Panc1 (cell line): ENCODE measurements at regions not wholly inside any gene's neighbourhood (a gene's known extent, or its start where the extent isn't known, plus 50 kb on each side); places are given as distances from the start of the nearest gene placed in this dataset.

Source experiments
- ATAC-seq: fragments of 200-7000 bp; cut with Tn5 transposase; 2 replicates; pipeline ENCODE4 v1.9.1; 2020; ENCODE audit warnings: mild to moderate bottlenecking, moderate library complexity
- BruUV-seq: library from RNA; stranded (reverse); fragments of 400-500 nt; replicated peaks from 2 replicates; lab custom pipeline; 2021; lab: Mats Ljungman, UMichigan
- CTCF ChIA-PET: fragments of 300-600 bp; sonication (Branson Sonifier 250); formaldehyde crosslinking; loops from one replicate; lab custom pipeline; 2022; ENCODE audit warnings: antibody characterized with exemption; lab: Charles Lee
- POLR2A ChIA-PET: fragments of 300-600 bp; sonication (Branson Sonifier 250); formaldehyde crosslinking; loops from one replicate; lab custom pipeline; 2022; ENCODE audit warnings: antibody characterized with exemption; lab: Charles Lee
- DNase-seq: peaks from one replicate; pipeline ENCODE4 v3.0.0-alpha.2; 2010; ENCODE audit warnings: low read depth, low spot score
- H3K27ac ChIP-seq: 2 replicates; pipeline ENCODE4 v1.5.1; 2011; ENCODE audit warnings: mild to moderate bottlenecking, low read length, inconsistent platforms
- H3K27me3 ChIP-seq: fragments of 200-500 bp; sonication (Bioruptor generic); 2 replicates; pipeline ENCODE4 v1.6.0; 2014; ENCODE audit warnings: low read length, inconsistent platforms; ENCODE audit not compliant: control insufficient read depth, insufficient read depth
- H3K36me3 ChIP-seq: fragments of 200-500 bp; sonication (Bioruptor generic); 2 replicates; pipeline ENCODE4 v1.5.1; 2014; ENCODE audit warnings: inconsistent platforms, mild to moderate bottlenecking, low read length, moderate library complexity; ENCODE audit not compliant: control insufficient read depth, insufficient read depth
- H3K4me1 ChIP-seq: 2 replicates; pipeline ENCODE4 v1.5.1; 2011; ENCODE audit warnings: inconsistent platforms, mild to moderate bottlenecking, low read length, moderate library complexity; ENCODE audit not compliant: control insufficient read depth, insufficient read depth
- H3K4me3 ChIP-seq, 2 experiments: 2 replicates each; pipeline ENCODE4 v1.5.1; 2011 to 2012; ENCODE audit warnings: low read depth in 2 of 2, low read length in 2 of 2, mild to moderate bottlenecking in 2 of 2, inconsistent platforms in 1 of 2, moderate library complexity in 1 of 2
- H3K9me3 ChIP-seq: fragments of 200-500 bp; sonication (Bioruptor generic); 2 replicates; pipeline ENCODE4 v1.5.1; 2014; ENCODE audit warnings: low read depth, mild to moderate bottlenecking, inconsistent platforms, low read length, moderate library complexity; ENCODE audit not compliant: control insufficient read depth, insufficient read depth
- POLR2AphosphoS5 ChIP-seq: IDR thresholded peaks from 2 replicates; pipeline ENCODE4 v1.6.1; 2012; ENCODE audit warnings: mild to moderate bottlenecking, low read depth, low read length, moderate library complexity
- REST ChIP-seq, 2 experiments: IDR thresholded peaks; 2 replicates each; pipeline ENCODE4 v1.6.1; 2011 to 2012; ENCODE audit warnings: low read depth in 2 of 2, control low read depth in 1 of 2, low read length in 1 of 2, mild to moderate bottlenecking in 1 of 2, moderate library complexity in 1 of 2; ENCODE audit not compliant: insufficient read depth in 1 of 2
- SIN3A ChIP-seq: IDR thresholded peaks from 2 replicates; pipeline ENCODE4 v1.6.1; 2012; ENCODE audit warnings: low read depth, mild to moderate bottlenecking, low read length, moderate library complexity, borderline replicate concordance; ENCODE audit not compliant: insufficient read depth
- TCF7L2 ChIP-seq: IDR thresholded peaks from 2 replicates; pipeline ENCODE4 v1.6.1; 2011; ENCODE audit warnings: mild to moderate bottlenecking, low read depth, low read length, inconsistent platforms
- in situ Hi-C: cut with HindIII; loops from 2 replicates; pipeline ENCODE4 v1.10.0; 2016; ENCODE audit warnings: low sequenced_read_pairs, low pct_unique_long_range_greater_than_20kb
- intact Hi-C: fragments of 100-400 bp; cut with micrococcal nuclease; formaldehyde crosslinking; loops from one replicate; pipeline ENCODE4 v1.10.0; 2022; ENCODE audit not compliant: unreplicated experiment
- TF ChIP-seq, protein P1 (sequence below): fragments of 450-650 bp; IDR thresholded peaks from 2 replicates; pipeline ENCODE4 v1.5.1; 2017; ENCODE audit warnings: mild to moderate bottlenecking

- intact Hi-C loops (no loop called here), in situ Hi-C loops (no loop called here)
- no TSS peak for BruUV-seq
- POLR2A ChIA-PET = no interaction called here
- no peaks in the 10 kb centered on the region for H3K36me3 ChIP-seq
- no peak for DNase-seq
- no peaks in the 10 kb centered on the region for H3K27me3 ChIP-seq
- no peak overlapping the region for H3K4me3 ChIP-seq
- TF ChIP-seq SIN3A = no peak
- H3K9me3 ChIP-seq = no peaks in the 10 kb centered on the region
- H3K27ac ChIP-seq = no peak overlapping the region
- CTCF ChIA-PET = no interaction called here
- H3K4me1 ChIP-seq = no peaks in the 10 kb centered on the region
- peak; percentile 79 for ATAC-seq
Observed at GRCh38 chr1:168408884-168409283, 128.2 kb downstream of the TBX19 start.

DNA sequence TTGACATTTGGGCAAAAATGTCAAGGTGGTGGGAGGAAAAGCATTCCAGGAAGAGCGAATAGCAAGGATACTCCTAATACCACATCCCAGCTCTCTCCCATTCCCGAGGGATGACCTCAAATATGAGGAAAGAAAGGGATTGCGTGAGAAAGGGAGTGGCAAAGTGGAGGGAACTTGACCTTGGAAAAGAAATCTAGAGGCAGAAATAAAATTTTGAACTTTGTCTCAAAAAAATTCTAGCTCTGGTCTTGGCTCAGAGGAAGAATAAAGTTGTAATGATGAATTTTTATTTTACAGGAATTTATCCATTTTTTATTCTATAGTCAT lies 127.8 kb downstream of the TBX19 start:
- TF ChIP-seq, protein P1, sequence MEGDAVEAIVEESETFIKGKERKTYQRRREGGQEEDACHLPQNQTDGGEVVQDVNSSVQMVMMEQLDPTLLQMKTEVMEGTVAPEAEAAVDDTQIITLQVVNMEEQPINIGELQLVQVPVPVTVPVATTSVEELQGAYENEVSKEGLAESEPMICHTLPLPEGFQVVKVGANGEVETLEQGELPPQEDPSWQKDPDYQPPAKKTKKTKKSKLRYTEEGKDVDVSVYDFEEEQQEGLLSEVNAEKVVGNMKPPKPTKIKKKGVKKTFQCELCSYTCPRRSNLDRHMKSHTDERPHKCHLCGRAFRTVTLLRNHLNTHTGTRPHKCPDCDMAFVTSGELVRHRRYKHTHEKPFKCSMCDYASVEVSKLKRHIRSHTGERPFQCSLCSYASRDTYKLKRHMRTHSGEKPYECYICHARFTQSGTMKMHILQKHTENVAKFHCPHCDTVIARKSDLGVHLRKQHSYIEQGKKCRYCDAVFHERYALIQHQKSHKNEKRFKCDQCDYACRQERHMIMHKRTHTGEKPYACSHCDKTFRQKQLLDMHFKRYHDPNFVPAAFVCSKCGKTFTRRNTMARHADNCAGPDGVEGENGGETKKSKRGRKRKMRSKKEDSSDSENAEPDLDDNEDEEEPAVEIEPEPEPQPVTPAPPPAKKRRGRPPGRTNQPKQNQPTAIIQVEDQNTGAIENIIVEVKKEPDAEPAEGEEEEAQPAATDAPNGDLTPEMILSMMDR = no peak
- TF ChIP-seq POLR2AphosphoS5 (no peak), TCF7L2 (no peak), REST (IDR thresholded peaks at IDR 0.05; ENCODE audit: insufficient read depth in 1 of 2, low read depth in 2 of 2, low read length in 1 of 2) (no peak), SIN3A (no peak)
- no peaks in the 10 kb centered on the region for H3K4me1 ChIP-seq
- BruUV-seq = no TSS peak
- H3K36me3 ChIP-seq = no peaks in the 10 kb centered on the region
- CTCF ChIA-PET = no interaction called here
- no peaks in the 10 kb centered on the region for H3K27me3 ChIP-seq
- in situ Hi-C loops = no loop called here
- peak; percentile 63 for ATAC-seq
- intact Hi-C loops = no loop called here
- POLR2A ChIA-PET = no interaction called here
- no peak overlapping the region for H3K27ac ChIP-seq
- no peaks in the 10 kb centered on the region for H3K9me3 ChIP-seq
- DNase-seq = no peak
- no peak overlapping the region for H3K4me3 ChIP-seq

DNA sequence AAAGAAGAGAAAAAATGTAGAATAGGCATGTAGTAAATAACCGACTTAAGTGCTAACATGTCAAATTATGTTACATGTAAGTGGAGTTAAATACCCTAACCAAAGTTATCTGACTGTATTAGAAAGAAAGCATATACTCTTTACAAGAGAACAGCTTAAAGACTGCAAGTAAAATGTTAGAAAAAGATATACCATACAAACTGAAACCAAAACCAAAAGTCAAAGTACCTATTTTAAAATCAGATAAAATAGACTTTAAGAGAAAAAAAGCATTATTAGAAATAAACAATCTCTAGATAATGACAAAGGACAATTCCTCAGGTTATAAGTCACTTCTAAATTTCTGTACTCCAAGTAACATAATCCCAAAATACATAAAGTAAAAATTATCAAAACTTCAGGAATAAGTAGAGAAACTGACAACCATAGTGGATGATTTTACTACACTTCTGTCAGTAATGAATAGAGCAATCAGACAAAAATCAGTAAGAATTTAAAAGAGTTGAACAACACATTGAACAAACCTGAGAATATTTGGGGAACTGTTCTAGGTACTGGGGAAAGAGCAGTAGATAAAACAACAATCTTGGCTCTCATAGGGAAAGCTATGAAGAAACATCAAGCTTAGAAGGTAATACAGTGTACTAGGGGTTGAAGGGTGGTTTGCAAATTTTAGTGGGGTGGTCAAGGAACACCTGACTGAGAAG lies 127.3 kb downstream of the TBX19 start:
- CTCF ChIA-PET = no interaction called here
- peak; percentile 27; the same call in 1 of the 2 replicates for ATAC-seq
- in situ Hi-C loops = no loop called here

More for the DNA sequence above, 127.3 kb downstream of the TBX19 start:
- intact Hi-C loops = no loop called here
- H3K27ac ChIP-seq = no peak overlapping the region
- no peak overlapping the region for H3K4me3 ChIP-seq
- no peaks in the 10 kb centered on the region for H3K36me3 ChIP-seq
- no peaks in the 10 kb centered on the region for H3K4me1 ChIP-seq
- H3K27me3 ChIP-seq = no peaks in the 10 kb centered on the region
- TF ChIP-seq REST (IDR thresholded peaks at IDR 0.05; ENCODE audit: insufficient read depth in 1 of 2, low read depth in 2 of 2, low read length in 1 of 2) = peak in 1 of 2 experiments; percentile 23; a peak in 1 of 4 replicates
- no peak for TF ChIP-seq POLR2AphosphoS5
- H3K9me3 ChIP-seq = no peaks in the 10 kb centered on the region
- no peak for DNase-seq
- BruUV-seq = no TSS peak
- POLR2A ChIA-PET = no interaction called here
